ENCODE measurements at regions not wholly inside any gene's neighbourhood (a gene's known extent, or its start where the extent isn't known, plus 50 kb on each side); places are given as distances from the start of the nearest gene placed in this dataset.

GRCh38 chr3:23754215-23754614 is 51.5 kb upstream of the UBE2E1 start:
- H3K4me2 ChIP-seq (ENCODE audit: insufficient read depth, low read length) = no peak overlapping the region
- H4K20me1 ChIP-seq (ENCODE audit: insufficient read depth, low read length) = no peaks in the 10 kb centered on the region
- TF ChIP-seq EZH2 (IDR thresholded peaks at IDR 0.05; ENCODE audit: borderline replicate concordance, low read depth, low read length, severe bottlenecking) (no peak), CTCF (IDR thresholded peaks at IDR 0.05; ENCODE audit: borderline replicate concordance, extremely low read depth, low read length, poor library complexity, severe bottlenecking) (no peak)
- ATAC-seq (ENCODE audit: insufficient read depth, low read depth) = no peak
- no peak overlapping the region for H3K27ac ChIP-seq (ENCODE audit: low read length)
- H2AFZ ChIP-seq (ENCODE audit: low read depth, low read length) = no peak overlapping the region
- no peaks in the 10 kb centered on the region for H3K36me3 ChIP-seq (ENCODE audit: insufficient read depth, low read length)
- no peak for DNase-seq
- no peaks in the 10 kb centered on the region for H3K27me3 ChIP-seq (ENCODE audit: insufficient read depth, low read length, poor library complexity)
- no peaks in the 10 kb centered on the region for H3K4me1 ChIP-seq (ENCODE audit: insufficient read depth, low read length)
- H3K9me3 ChIP-seq (ENCODE audit: insufficient read depth, low read length, severe bottlenecking) = no peaks in the 10 kb centered on the region
- no peaks in the 10 kb centered on the region for H3K79me2 ChIP-seq (ENCODE audit: insufficient read depth, low read length)
- H3K9ac ChIP-seq (ENCODE audit: low read depth, low read length) = no peak overlapping the region
- H3K4me3 ChIP-seq (ENCODE audit: low read depth in 1 of 2, low read length in 2 of 2) = no peak overlapping the region
